ENCODE measurements at regions not wholly inside any gene's neighbourhood (a gene's known extent, or its start where the extent isn't known, plus 50 kb on each side); places are given as distances from the start of the nearest gene placed in this dataset.
A peak's percentile ranks its signal among the peaks of the same experiment; 100 is the strongest.

DNA sequence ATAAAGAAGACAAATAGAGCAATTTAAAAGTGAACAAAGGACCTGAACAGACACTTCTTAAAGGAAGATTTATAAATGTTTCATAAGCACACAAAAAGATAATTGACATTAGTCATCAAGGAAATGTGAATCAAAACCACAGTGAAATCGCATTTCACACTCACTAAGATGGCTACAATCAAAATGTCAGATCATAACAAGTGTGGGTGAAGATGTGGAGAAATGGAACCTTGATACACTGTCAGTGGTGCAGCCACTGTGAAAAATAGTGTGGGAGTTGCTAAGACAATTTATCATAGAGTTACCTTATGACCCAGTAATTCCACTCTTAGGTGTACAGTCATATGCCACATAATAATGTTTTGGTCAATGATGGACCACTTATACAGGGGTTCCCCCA lies 54.5 kb upstream of the HTR4 start:
- DNase-seq (ENCODE audit: low read depth in 2 of 3, low spot score in 2 of 3) = no peak

DNA sequence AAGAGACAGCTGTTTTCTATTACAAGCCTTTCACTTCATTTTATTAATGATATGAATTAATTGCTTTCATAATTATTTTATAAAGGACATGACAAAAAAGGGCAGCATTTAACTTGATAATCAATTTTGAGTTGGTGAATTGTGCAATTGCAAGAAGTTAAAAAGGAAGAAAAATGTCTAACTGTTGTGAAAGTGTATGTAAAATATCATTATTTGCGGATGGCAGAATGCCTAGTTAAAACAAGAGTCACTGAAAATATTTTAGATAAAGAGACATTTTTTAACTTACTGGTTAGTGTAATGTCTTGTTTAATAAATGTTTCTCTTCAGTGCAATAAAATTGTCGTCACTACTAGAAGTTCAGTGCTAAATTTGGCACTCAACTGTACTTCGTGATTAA lies 57.6 kb upstream of the HTR4 start:
- no peak for DNase-seq (ENCODE audit: low read depth in 2 of 3, low spot score in 2 of 3)

DNA sequence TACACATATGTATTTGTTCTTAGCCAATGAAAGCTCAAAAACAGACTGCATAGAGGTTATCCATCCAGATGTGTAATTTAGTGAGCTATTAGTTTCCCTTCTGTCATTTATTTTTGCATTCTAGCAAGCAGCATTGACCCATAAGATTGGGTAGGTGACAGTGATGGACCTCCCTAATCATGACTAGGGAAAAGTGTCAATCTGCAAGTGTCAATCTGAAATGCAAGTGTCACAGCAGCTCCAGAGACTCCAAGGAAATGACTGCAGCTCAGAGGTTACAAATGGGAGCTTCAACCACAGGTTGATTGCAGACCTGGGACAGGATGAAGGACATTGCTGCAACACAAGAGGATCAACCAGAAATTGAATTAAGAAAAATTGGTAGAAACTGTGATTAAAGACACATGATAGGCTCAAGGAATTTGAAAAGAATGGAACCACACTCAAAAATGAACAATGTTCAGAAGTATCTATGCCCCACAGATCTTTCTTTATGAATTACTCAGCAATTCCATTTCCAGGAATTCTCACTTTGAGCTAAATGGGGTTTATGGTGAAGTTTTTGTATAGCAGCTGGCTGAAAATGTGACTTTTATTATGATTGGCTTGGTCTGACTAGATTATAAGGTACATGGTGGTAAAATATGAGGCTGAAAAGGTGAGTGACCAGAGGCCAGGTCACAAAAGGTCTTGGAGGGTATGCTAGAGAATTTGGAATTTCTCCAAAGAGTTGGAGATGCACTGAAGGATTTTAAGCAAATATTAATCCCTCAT lies 59.6 kb upstream of the HTR4 start:
- DNase-seq (ENCODE audit: low read depth in 2 of 3, low spot score in 2 of 3) = no peak

DNA sequence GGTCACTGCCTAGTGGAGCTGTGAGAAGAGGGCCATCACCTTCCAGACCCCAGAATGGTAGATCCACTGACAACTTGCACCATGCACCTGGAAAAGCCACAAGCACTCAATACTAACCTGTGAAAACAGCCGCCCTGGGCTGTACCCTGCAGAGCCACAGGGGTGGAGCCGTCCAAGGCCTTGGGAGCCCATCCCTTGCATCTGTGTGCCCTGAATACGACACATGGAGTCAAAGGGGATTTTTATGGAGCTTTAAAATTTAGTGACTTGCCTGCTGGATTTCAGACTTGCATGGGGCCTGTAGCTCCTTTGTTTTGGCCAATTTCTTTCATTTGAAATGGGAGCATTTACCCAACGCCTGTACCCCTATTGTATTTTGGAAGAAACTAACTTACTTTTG lies 62.4 kb upstream of the HTR4 start:
- DNase-seq (ENCODE audit: low read depth in 2 of 3, low spot score in 2 of 3) = no peak

DNA sequence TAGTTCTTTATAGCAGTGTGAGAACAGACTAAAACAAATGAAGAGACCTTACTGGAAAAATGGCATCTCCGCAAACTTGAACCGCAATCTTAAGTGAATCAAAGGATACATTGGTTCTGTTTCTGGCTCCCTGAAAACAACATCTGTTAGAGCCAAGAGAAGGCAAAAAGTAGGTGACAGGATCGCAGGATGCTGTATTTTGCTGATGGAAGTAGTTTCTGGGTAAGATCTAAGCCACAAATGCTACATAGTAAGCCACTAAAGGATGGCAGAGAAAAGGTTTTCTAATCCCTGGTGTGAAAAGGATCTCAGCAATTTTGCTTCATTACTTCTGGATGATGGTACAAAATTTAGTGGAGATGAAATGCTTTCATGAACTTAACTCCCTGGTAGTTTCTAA lies 63.3 kb upstream of the HTR4 start:
- DNase-seq (ENCODE audit: low read depth in 2 of 3, low spot score in 2 of 3) = no peak

DNA sequence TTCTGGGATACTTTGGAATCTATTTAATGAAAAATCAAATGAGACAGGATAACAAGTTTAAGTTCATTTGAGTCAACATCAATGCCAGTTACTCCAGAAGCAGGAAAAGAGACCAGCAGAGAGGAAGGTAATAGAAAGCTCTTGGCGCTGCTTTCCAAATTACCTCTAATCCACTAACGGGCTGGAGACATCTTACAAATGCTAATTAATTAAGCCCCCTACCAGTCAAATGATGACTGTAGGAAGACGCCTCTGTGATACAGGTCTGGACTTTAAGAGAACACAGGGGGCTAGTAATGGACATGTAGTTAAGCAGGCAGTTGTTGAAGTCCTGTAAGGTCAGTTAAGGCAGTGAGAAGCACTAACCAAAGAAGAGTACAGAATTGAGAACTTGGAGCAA lies 65.3 kb upstream of the HTR4 start:
- DNase-seq (ENCODE audit: low read depth in 2 of 3, low spot score in 2 of 3) = no peak

DNA sequence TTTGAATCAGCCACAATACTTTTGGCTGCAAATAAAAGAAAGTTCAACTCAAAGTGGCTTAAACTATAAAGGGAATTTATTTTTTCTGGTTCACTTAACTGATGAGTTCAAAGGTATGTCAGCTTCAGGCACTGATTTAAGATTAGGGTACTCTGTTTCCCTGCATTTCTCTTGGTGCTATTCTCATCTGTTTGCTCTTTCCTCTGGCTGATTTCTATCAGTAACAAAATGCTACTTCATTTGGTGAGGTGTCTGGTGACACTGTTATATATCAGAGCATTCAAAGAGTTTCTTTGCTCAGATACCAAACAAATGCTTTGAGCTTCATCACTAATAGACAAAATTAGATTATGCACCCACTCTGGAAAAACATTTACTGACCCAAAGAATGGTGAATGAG lies 65.9 kb upstream of the HTR4 start:
- no peak for DNase-seq (ENCODE audit: low read depth in 2 of 3, low spot score in 2 of 3)

DNA sequence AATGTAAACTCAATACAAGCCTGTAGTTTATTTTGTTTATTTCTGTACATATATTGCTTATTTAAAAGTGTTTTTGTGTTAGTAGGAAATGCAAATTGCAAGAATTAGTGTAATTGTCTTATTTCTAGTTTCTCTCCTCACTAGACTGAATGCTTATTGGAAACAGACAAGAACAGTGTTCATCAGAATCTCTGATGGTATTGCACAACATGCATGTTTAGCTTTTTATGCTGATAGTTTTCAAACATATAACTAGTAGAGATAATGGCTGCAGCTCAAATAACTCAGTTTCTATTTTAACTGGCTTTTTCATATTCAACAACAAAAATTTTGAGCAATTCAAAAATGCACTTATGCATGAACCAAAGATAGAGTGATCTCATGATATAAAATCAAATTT lies 68.8 kb upstream of the HTR4 start:
- no peak for DNase-seq (ENCODE audit: low read depth in 2 of 3, low spot score in 2 of 3)

DNA sequence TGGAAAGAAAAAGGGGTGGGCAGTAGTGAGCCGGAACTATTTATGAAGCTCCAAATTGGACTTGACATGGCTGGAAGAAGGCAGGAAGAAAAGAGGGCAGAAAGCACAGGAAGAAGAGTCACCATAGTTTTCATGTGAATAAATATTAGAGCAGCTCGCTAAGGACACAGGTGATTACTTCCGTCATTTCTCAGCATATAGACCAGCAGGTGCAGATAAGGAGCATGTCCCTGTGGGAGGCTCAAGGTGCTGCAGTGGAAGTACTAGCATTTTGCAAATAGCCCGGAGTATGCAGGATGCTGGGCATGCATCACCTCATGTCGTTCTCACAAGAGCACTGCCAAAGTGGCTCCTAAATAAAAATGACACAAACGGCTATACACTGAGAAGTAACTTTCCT lies 71.3 kb upstream of the HTR4 start:
- DNase-seq (ENCODE audit: low read depth in 2 of 3, low spot score in 2 of 3) = no peak

DNA sequence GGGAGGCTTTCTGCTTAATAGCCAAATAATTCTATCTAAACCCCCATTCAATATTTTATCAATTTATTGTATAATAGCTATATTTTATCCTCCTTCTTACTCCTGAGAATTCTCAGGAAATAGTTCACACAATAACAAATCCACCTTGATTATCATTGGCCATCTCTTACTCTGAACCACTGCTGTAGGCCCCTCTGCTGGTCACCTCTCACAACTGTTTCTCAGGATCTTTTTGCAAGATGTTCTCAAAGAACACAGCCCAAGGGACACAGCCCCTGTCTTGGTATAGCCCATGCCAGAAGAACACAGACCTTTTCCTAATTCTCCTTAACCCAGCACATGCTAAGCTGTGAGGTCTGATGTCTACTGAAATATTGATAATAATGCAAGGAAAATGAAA lies 74.9 kb upstream of the HTR4 start:
- no peak for DNase-seq (ENCODE audit: low read depth in 2 of 3, low spot score in 2 of 3)

DNA sequence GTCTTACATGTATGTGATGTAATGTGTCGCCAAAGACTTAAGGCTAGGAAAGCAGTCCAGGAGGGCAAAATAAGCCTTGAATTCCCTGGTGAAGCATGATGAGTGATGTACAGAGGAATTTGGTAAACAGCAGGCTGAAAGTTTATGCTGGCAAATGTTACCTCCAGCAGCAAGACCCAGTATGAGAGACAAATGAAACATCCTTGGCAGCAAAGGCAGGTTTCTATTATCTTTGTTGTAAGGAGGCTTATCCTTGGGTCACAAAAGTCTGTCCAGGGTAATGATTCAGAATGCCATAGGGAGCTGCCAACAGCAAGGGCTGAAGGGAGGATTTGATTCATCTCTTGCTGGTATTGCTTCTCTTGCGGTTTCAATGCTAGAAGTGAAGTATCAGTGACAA lies 75.9 kb upstream of the HTR4 start:
- no peak for DNase-seq (ENCODE audit: low read depth in 2 of 3, low spot score in 2 of 3)

DNA sequence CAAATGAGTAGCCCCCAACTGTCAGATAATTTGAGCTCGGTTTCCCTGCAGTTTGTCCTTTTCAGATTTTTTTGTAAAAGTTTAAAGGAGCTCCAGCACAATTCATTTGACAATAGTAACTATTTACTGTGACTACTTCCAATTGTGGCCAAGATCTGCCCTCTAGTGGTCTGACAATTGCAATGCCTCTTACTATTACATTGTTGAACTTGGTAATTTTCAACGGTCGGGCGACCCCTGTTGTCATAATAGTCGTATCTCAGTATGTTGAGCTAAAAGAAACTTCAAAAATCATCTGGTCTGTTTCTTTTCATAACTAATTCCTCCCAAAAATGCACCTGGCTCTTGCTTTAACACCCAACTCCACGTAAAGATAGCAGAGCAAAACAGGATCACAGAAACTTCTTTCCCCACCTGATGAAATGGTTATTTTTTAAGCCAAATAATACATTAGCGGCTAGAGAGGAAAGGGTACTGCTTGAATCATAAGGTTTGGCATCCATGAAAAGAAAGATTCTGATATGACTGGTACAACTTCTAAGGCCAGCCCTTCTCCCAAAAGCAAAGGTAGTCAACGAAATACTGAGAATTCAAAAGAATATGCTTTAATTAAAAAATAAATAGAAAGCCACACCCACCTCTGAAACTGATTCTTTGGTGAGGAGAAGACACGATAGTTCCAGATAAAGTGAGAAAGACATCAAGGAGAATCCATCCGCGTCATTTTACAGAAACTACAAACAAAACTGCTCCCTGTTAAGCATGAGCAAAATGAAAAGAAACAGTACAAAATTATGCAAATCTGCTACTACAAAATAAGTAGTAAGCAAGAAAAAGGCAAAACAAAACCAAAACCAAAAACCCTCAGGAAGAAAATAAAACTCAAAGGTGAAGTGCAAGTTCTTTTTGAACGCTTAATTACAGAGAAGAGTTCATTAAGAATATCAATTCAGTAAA lies 76.9 kb upstream of the HTR4 start:
- DNase-seq (ENCODE audit: low read depth in 2 of 3, low spot score in 2 of 3) = peak; percentile 28 to 94 (median 82)

DNA sequence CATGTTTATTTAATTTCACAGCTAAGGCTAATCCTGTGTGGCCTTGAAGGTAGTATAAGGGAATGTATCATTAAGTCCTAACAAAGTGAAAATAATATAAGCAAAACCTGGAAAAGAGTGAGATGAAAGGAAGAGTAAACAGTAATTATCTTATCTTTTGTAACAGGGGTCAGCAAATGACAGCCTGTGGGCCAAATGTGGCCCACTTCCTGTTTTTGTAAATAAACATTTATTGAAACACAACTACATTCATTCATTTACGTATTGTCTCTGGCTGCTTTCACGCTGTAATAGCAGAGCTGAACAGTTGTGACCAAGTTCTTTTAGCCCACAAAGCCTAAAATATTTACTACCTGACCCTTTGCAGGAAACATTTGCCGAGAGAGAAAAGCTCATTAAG lies 78.4 kb upstream of the HTR4 start:
- DNase-seq (ENCODE audit: low read depth in 2 of 3, low spot score in 2 of 3) = no peak

DNA sequence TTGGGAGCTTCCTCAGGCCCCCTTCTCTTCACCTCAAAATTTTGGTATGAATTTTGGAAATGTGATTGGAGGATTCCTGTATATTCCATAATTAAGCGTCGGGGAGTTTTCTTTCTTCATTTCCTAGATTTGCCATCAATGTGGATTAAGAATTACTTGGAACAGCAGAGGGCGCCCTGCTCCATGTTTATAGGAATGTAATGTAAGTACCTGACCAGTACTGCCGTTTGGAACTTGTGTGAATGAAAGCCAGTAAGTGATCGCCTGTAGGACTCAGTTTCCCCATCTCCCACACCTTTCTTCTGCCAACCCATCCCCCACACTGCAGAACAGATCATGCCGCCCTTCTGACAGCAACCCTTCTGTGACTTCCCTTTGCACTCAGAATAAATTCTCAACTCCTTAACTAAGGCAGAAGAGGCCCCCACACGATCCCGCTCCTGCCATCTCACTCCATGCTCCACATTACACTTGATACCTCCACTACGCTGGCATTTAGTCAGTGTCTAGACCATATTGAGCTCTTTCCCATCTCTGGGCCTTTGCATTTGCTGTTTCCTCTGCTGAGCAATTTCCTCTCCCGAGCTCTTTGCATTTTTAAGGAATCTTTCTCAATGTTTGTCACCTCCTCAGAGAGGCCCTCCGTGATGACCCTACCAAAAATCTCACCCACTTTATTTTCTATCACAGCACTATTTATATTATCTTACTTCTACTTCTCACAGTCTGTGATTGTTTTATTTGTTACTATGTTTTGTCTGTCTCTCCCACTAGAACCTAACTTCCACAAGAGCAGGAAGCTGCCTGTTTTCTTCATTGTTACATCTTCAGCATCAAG lies 79.5 kb upstream of the HTR4 start:
- peak; percentile 17 to 83 (median 66) for DNase-seq (ENCODE audit: low read depth in 2 of 3, low spot score in 2 of 3)

DNA sequence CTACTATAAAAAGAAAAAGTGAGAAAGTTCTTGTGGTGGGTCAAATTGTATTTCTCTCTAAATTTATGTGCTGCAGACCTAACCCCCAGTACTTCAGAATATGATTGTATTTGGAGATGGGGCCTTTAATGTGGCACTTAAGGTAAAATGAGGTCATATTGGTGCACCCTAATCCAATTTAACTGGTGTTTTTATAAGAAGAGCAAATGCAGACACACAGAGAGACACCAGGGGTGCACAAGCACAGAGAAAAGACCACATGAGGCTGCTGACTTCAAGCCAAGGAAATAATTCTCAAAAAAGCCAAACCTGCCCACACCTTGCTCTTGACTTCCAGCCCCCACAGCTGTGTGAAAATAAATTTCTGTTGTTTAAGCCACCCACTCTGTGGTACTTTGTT lies 80.2 kb upstream of the HTR4 start:
- DNase-seq (ENCODE audit: low read depth in 2 of 3, low spot score in 2 of 3) = no peak

DNA sequence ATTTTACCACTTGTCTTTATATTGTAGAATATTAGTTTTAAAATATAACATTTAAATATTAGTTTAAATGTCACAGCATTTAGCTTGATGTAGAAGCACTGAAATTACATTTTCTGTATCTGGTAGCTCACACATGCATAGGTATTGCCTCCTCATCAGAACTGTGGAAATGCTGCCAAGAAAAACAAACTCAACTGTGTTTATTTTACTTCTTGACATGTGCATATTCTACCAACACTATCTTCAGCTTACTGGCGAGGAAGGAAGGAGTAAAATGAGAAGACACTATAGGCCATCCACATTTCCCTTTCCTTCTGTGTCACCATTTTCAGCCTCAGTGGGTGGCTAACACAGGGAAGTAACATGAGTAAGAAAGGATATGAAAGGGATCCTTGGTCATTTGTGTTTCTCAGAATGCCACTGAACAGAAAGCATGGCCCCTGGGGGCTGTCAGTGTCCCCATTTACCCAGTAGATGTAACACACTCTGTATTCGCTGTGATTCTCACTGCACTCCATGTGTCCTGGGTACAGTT lies 81.0 kb upstream of the HTR4 start:
- DNase-seq (ENCODE audit: low read depth in 2 of 3, low spot score in 2 of 3) = no peak

DNA sequence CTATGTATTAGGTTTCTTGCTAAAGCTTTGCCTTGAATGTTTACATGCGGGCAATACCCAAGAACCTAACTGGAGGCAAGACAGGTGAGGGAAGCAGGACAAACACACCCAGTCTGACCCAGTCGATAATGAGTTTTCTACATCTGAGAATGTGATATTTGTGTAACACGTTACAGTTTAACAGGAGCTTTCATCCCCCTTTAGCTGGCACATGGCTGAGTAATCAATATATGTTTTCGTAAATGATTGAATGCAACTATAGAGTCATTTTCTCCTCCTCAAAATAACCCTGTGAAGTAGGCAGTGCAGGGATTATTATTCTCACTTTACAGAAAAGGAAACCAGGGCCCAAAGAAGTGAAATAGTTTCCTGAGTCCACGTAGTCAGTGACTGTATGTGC lies 84.7 kb upstream of the HTR4 start:
- DNase-seq (ENCODE audit: low read depth in 2 of 3, low spot score in 2 of 3) = no peak

DNA sequence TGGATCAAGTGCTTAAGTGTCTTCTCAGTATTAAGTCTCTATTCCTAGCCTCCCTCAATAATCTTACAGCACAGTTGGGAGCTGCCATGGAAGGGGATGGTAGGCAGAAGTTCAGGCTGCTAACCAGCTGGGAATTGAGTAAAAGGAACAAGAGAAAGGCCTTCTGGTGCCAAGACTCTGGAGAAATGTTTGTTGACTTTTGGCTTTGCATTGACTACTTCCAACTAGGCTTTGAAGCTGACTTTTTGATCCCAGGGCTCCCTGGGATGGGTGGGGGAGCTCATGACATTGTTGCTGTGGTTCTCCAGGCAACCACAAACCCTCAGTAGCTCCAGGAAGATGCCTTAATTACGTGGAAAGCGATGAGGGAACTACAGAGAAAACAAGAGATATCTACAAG lies 85.2 kb upstream of the HTR4 start:
- no peak for DNase-seq (ENCODE audit: low read depth in 2 of 3, low spot score in 2 of 3)

DNA sequence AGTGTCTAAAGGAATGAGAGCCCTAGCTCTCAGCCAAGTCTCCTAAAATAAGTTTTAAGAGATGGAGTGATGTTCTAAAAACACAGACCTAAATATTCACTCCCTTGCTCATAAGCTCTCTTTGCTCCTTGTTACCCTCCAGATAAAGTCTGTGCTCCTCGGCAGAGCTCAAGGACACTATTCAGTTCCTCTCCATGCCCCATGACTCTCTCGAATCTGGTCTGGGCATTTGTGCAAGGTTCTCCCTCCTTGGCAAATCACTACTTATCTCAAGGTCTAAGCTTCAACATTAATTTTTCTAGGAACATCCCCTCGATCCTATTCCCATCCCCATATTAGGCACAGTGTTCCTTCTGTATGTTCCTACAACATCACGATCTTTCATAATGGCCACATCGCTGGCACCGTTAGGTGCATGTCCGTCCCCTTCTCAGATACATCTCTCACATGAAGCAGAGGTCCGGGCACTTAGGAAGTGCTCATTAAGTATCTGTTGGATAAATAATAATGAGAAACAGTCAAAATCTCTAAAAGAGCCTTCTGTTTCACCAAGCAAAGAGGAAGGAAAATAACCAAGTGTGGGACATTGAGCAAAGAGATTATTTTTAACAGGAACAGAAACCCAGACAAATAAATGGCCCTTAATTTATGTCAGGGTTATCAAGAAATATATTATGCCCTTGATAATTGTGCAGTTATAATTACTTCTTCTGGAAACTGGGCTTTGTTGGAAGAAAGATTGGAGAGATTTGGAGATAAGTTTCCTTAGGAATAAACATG lies 85.9 kb upstream of the HTR4 start:
- DNase-seq (ENCODE audit: low read depth in 2 of 3, low spot score in 2 of 3) = no peak

Data from hematopoietic multipotent progenitor cell (in vitro differentiated cells).